ENCODE measurements at regions not wholly inside any gene's neighbourhood (a gene's known extent, or its start where the extent isn't known, plus 50 kb on each side); places are given as distances from the start of the nearest gene placed in this dataset.

DNA sequence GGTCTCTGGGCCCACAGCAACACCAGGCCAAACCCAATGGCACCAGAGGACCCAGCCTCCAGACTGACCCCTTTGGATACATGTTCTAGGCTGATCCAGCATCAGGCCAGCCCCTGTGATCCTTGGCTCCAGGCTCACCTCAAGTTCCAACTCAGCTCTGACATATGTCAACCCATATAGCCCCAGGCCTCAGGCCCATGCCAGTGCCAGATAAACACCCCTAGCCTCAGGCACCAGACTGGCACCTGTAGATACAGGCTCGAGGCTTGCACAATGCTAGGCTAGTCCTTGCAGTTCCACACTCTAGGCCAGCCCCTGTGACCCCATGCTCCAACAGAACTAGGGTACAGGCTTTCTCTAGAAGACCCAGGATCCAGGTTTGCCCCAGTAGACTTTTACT lies 287.5 kb downstream of the KCNC2 start:
- TF ChIP-seq, protein P1, sequence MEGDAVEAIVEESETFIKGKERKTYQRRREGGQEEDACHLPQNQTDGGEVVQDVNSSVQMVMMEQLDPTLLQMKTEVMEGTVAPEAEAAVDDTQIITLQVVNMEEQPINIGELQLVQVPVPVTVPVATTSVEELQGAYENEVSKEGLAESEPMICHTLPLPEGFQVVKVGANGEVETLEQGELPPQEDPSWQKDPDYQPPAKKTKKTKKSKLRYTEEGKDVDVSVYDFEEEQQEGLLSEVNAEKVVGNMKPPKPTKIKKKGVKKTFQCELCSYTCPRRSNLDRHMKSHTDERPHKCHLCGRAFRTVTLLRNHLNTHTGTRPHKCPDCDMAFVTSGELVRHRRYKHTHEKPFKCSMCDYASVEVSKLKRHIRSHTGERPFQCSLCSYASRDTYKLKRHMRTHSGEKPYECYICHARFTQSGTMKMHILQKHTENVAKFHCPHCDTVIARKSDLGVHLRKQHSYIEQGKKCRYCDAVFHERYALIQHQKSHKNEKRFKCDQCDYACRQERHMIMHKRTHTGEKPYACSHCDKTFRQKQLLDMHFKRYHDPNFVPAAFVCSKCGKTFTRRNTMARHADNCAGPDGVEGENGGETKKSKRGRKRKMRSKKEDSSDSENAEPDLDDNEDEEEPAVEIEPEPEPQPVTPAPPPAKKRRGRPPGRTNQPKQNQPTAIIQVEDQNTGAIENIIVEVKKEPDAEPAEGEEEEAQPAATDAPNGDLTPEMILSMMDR (conservative IDR thresholded peaks at IDR 0.05; ENCODE audit: low read depth, low read length): no peak
- no peak for TF ChIP-seq EZH2phosphoT487 (IDR thresholded peaks at IDR 0.05; ENCODE audit: borderline replicate concordance, low read length)

Measured in PC-3 (cell line).